ENCODE measurements at regions not wholly inside any gene's neighbourhood (a gene's known extent, or its start where the extent isn't known, plus 50 kb on each side); places are given as distances from the start of the nearest gene placed in this dataset.

DNA sequence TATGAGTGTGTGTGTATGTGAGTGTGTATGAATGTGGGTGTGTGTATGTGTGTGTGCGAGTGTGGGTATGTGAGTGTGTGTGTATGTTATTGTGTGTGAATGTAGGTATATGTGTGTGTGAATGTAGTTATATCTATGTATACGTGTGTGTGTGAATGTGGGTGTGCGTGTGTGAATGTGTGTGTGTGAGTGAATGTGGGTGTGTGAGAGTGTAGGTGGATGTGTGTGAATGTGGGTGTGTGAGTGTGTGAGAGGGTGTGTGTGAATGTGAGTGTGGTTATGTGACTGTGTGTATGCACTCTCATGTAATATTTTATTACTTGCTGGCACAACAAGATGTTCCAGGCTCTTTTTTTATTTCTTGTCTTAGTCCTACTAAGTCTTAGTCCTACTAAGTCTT, 513.4 kb upstream of the B3GAT1 start:
- H3K4me1 Mint-ChIP-seq (ENCODE audit: low read depth): no peaks in the 10 kb centered on the region
- intact Hi-C loops (cut with micrococcal nuclease): no loop called here
- no peaks in the 10 kb centered on the region for H3K36me3 Mint-ChIP-seq (ENCODE audit: low read depth)
- H3K4me3 Mint-ChIP-seq (ENCODE audit: low read depth): no peak overlapping the region
- no peak overlapping the region for H3K27ac Mint-ChIP-seq
- no peak for DNase-seq (ENCODE audit: low spot score)
- no peaks in the 10 kb centered on the region for H3K27me3 Mint-ChIP-seq (ENCODE audit: low read depth)
- peaks cover 4% of the 10 kb centered on the region for H3K9me3 Mint-ChIP-seq

DNA sequence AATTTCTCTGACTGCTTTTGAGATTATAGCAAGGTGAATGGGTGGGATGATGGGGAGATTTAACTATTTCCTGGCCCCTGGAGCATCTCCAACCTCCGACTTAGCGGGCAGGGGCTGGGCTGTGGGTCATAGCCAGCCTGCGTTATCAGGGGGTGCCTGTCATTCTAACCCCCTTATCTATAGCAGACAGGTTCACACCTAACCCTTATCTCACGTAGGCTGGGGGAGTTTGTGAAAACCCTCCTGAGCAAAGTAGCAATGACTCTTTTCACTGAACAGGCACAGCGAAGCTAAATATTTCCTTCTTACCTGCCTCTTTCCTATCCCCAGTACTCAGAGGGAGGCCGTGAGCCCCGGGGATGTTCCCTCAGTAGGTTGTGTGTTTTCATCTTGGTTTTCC, 511.4 kb upstream of the B3GAT1 start:
- Mint-ChIP-seq H3K4me3 (ENCODE audit: low read depth) (no peak overlapping the region), H3K27ac (no peak overlapping the region), H3K4me1 (ENCODE audit: low read depth) (no peaks in the 10 kb centered on the region), H3K36me3 (ENCODE audit: low read depth) (no peaks in the 10 kb centered on the region), H3K9me3 (peaks cover 4% of the 10 kb centered on the region), H3K27me3 (ENCODE audit: low read depth) (peaks cover 2% of the 10 kb centered on the region)
- no peak for DNase-seq (ENCODE audit: low spot score)
- intact Hi-C loops (cut with micrococcal nuclease): no loop called here

DNA sequence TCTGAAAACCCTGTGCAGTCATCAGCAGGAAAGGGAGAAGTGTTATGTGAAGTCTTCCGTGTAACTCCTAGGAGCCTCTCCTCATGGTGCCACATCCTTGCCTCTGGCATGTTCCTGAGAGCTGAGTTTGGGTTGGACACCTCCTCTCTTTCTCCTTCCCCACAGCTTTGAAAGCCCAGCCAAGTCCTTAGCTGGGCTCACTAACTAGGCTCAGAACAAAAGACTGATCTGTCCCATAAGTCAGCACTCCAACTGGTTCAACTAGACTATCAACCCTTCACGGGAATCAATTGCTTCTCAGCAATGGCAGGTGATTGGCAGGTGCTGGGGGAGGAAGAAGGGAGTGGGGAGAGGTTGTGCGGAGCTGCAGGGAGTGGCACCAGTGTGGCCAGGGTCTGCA, 509.9 kb upstream of the B3GAT1 start:
- H3K4me3 Mint-ChIP-seq (ENCODE audit: low read depth): no peak overlapping the region
- H3K9me3 Mint-ChIP-seq: no peaks in the 10 kb centered on the region
- intact Hi-C loops (cut with micrococcal nuclease): no loop called here
- no peak for DNase-seq (ENCODE audit: low spot score)
- H3K4me1 Mint-ChIP-seq (ENCODE audit: low read depth): no peaks in the 10 kb centered on the region
- no peaks in the 10 kb centered on the region for H3K36me3 Mint-ChIP-seq (ENCODE audit: low read depth)
- no peak overlapping the region for H3K27ac Mint-ChIP-seq
- H3K27me3 Mint-ChIP-seq (ENCODE audit: low read depth): peaks cover 2% of the 10 kb centered on the region

DNA sequence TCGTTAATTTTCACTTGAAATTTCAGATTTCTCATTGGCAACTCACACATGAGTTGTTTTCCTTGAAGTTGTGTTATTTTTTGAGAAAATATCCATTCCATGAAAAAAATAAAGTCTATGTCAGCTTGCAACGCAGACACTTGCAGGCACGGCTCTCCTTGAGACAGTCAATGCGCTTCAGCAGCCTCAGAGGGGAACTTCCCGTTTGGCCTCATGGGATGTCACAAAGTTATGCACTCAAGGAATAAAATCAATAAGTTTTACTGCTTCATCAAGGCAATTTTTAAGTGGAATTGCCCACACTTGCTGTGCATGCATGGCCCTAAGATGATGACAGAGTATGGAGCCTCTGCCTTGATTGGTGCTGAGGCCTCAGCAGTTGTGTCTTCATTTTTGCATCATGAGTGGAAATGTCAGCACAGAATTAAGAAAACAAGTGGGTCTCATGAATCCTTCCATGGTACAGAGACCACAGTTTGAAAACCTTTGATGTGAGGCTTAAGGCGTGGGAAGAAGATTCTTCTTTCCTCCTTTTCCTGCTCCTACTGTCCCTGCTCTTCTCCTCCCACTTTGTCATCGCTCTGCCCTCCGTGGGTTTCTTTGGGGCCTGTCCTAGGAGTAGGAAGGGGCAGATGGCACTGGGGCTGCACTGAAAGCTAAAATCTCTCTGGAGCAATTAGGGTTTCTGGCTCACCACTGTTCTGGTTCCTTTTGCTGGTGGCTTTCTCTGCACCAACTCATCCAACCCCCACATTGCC, 509.0 kb upstream of the B3GAT1 start:
- no peak overlapping the region for H3K4me3 Mint-ChIP-seq (ENCODE audit: low read depth)
- intact Hi-C loops (cut with micrococcal nuclease): no loop called here
- no peaks in the 10 kb centered on the region for H3K36me3 Mint-ChIP-seq (ENCODE audit: low read depth)
- no peak overlapping the region for H3K27ac Mint-ChIP-seq
- peaks cover 2% of the 10 kb centered on the region for H3K27me3 Mint-ChIP-seq (ENCODE audit: low read depth)
- DNase-seq (ENCODE audit: low spot score): no peak
- no peaks in the 10 kb centered on the region for H3K9me3 Mint-ChIP-seq
- H3K4me1 Mint-ChIP-seq (ENCODE audit: low read depth): no peaks in the 10 kb centered on the region

DNA sequence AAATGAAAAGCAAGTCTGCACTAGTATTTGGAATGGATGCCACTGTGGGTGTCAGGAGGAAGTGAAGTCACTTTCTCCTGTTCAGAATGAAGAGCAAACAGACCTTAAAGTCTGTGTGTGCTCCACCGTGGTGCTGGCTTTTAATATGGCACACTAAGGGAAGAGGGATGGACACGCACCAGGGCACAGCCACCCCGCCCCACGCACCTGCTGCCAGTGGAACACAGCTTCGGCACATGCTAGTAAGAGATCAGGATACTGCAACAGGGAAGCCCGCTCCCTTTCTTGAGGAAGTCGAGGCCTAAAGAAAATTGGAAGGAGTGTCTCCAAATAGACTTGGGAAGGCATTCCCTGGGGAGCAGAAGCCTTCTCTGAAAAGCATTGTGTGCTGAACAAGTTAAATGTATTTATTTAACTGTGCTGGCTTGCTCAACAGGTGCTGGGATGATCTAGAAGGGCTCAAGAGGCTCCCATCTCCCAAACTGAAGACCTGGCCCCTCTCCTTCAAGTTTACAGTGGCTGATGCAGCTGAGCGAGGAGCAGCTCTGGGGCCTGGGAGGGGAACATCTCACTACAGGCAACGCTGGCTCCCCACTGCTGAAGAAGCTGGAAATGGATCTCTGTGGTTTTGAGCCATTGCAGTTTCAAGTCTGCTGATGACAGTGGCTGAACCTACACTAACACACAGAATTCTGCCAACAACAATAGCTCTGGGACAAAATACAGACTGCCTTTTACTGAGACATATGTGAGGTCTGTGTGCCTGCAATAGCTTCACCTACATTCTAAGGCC, 504.6 kb upstream of the B3GAT1 start:
- no peak for DNase-seq (ENCODE audit: low spot score)
- H3K27me3 Mint-ChIP-seq (ENCODE audit: low read depth): peaks cover 2% of the 10 kb centered on the region
- H3K36me3 Mint-ChIP-seq (ENCODE audit: low read depth): no peaks in the 10 kb centered on the region
- no peak overlapping the region for H3K4me3 Mint-ChIP-seq (ENCODE audit: low read depth)
- no peaks in the 10 kb centered on the region for H3K9me3 Mint-ChIP-seq
- no peak overlapping the region for H3K27ac Mint-ChIP-seq
- no peaks in the 10 kb centered on the region for H3K4me1 Mint-ChIP-seq (ENCODE audit: low read depth)
- intact Hi-C loops (cut with micrococcal nuclease): no loop called here

DNA sequence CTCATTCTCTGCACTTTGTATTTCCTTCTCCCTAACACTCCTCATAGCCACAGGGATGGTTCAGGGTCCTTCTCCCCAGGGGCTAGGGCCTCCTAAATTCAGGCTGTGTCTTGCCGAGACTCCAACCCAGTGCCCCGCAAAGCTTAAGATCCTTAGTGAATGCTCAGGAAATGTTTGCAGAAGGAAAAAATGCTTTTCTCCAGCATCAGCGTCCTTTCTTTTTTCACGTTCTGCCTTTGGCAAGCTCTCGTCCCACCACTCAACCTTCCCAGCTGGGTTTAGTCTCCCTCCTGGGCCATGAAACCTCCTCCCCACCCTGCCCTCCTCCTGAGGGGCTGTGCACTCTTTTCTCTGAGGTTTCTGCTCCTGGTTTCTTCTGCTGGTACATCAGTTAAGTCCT, 503.8 kb upstream of the B3GAT1 start:
- no peaks in the 10 kb centered on the region for H3K4me1 Mint-ChIP-seq (ENCODE audit: low read depth)
- DNase-seq (ENCODE audit: low spot score): no peak
- H3K4me3 Mint-ChIP-seq (ENCODE audit: low read depth): no peak overlapping the region
- intact Hi-C loops (cut with micrococcal nuclease): no loop called here
- H3K36me3 Mint-ChIP-seq (ENCODE audit: low read depth): no peaks in the 10 kb centered on the region
- peaks cover 2% of the 10 kb centered on the region for H3K27me3 Mint-ChIP-seq (ENCODE audit: low read depth)
- no peaks in the 10 kb centered on the region for H3K9me3 Mint-ChIP-seq
- no peak overlapping the region for H3K27ac Mint-ChIP-seq

DNA sequence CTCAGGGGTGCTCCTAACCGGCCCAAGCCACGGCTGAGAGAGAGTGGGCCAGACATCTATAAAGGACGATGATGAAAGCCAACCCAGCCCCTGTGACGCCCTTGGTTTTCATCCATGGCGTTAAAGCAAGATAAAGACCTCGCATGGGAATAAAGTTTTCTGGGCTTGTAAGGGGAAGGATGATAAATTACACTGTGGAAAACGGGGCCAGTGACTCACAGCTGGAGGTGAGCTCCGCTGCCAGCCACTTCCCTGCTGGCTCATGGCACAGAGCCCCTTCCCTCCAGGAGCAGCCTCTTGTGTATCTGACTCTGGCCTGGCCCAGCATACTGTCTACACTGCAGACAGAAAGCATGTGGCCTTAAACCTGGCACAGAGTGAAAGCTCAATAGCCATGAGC, 503.2 kb upstream of the B3GAT1 start:
- intact Hi-C loops (cut with micrococcal nuclease): no loop called here
- no peak overlapping the region for H3K27ac Mint-ChIP-seq
- H3K9me3 Mint-ChIP-seq: no peaks in the 10 kb centered on the region
- H3K4me1 Mint-ChIP-seq (ENCODE audit: low read depth): no peaks in the 10 kb centered on the region
- H3K36me3 Mint-ChIP-seq (ENCODE audit: low read depth): no peaks in the 10 kb centered on the region
- H3K27me3 Mint-ChIP-seq (ENCODE audit: low read depth): peaks cover 2% of the 10 kb centered on the region
- no peak overlapping the region for H3K4me3 Mint-ChIP-seq (ENCODE audit: low read depth)
- DNase-seq (ENCODE audit: low spot score): no peak

DNA sequence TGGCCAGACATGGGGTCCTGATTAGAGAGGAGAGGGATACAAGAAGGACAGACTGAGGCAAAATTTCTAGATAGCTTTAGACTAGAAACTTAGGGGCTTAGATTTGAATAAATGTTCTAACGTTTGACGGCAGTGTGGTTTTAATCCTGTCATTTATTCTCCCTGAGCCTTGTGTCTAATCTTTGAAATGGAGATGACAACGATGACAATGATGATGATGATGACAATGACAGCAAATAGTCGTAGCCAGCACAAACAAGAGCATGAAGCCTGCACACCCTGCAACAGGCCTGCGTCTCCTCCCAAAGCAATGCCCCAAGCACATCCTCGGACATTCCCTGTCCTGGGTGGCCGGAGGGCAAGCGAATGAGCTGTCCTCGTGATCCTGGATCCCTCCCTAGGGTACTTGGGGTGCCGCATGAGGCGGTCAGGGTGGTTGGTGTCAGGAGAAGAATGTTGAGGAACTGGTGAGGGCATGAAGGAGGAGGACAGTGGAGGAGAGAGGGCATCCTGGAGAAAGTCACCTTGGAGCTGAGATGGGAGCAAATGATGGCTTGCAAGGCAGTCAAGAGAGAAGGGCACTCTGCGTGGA, 502.1 kb upstream of the B3GAT1 start:
- DNase-seq (ENCODE audit: low spot score): no peak
- Mint-ChIP-seq H3K27me3 (ENCODE audit: low read depth) (no peaks in the 10 kb centered on the region), H3K36me3 (ENCODE audit: low read depth) (no peaks in the 10 kb centered on the region), H3K9me3 (no peaks in the 10 kb centered on the region), H3K4me1 (ENCODE audit: low read depth) (no peaks in the 10 kb centered on the region), H3K4me3 (ENCODE audit: low read depth) (no peak overlapping the region), H3K27ac (no peak overlapping the region)
- intact Hi-C loops (cut with micrococcal nuclease): no loop called here

DNA sequence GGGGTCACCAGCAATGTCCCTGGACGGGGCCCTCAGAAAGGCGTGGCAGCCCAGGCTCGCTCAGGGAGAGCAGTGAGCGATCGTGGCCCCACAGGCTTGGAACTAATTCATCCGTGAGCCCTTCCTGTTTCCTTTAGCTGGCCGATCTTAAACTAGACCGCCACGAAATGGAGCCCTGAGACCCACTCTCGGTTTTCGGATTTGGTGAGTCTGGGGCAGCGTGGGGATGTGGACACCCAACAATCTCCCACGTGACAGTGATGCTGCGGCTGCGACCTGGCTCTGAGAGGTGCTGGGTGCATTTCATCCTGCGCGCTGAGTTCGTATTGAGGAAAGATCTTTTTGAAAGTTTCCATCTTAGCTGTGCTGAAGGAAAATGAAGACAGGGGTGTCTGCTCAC, 501.3 kb upstream of the B3GAT1 start:
- H3K27me3 Mint-ChIP-seq (ENCODE audit: low read depth): no peaks in the 10 kb centered on the region
- no peaks in the 10 kb centered on the region for H3K4me1 Mint-ChIP-seq (ENCODE audit: low read depth)
- no peaks in the 10 kb centered on the region for H3K36me3 Mint-ChIP-seq (ENCODE audit: low read depth)
- DNase-seq (ENCODE audit: low spot score): no peak
- no peaks in the 10 kb centered on the region for H3K9me3 Mint-ChIP-seq
- intact Hi-C loops (cut with micrococcal nuclease): no loop called here
- H3K4me3 Mint-ChIP-seq (ENCODE audit: low read depth): no peak overlapping the region
- H3K27ac Mint-ChIP-seq: no peak overlapping the region

DNA sequence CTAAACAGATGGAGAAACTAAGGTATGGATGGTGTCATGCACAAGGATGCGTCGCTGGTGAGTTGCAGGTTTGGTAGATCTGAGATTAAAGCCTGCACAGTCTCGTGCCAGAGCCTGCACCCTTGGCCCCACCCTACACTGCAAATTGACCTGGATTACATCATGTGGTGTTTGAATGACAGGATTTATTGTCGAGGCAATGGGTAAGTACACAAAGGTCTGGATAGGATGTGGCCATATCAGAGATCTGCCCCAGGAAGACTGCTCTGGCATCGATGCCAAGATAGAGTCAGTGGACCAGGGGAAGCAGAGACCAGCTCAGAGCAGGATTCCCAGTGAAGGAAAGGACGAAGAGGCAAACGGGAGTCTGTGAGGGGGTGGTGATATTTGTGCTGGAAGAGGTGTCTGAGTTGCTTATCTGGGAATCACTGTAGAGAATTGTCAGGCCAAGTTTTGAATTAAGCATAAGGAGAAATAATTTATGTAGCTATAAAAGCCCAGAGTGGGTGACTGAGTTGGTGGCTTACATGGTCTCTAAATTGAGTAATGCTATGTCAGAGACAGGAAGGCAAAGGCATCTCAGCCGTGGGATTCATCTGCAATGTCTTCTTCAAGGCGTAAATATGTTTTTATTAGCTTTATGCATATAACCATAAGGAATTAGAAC, 499.6 kb upstream of the B3GAT1 start:
- Mint-ChIP-seq H3K27me3 (ENCODE audit: low read depth) (no peaks in the 10 kb centered on the region), H3K27ac (no peak overlapping the region), H3K9me3 (no peaks in the 10 kb centered on the region), H3K4me3 (ENCODE audit: low read depth) (no peak overlapping the region), H3K4me1 (ENCODE audit: low read depth) (no peaks in the 10 kb centered on the region), H3K36me3 (ENCODE audit: low read depth) (no peaks in the 10 kb centered on the region)
- no peak for DNase-seq (ENCODE audit: low spot score)
- intact Hi-C loops (cut with micrococcal nuclease): no loop called here

DNA sequence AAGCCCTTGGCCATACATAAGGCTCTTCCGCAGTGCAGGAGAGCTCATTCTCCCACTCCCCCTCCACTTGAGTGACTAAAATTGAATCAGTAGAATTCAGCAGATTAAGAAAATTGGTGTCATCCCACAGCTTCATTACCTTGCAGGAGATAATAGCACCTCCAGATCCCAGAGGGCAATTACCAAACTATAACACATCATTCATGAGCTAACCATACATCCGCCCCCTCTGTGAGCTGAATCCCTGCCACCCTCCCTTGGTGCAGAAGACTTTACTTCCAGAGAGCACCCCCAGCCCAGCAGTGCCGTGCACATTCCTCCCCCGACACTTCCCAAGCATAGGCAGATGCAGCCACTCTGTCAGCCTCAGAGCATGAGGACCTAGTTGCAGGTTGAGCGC, 496.5 kb upstream of the B3GAT1 start:
- intact Hi-C loops (cut with micrococcal nuclease): no loop called here
- no peak overlapping the region for H3K27ac Mint-ChIP-seq
- no peaks in the 10 kb centered on the region for H3K4me1 Mint-ChIP-seq (ENCODE audit: low read depth)
- no peaks in the 10 kb centered on the region for H3K27me3 Mint-ChIP-seq (ENCODE audit: low read depth)
- DNase-seq (ENCODE audit: low spot score): no peak
- H3K36me3 Mint-ChIP-seq (ENCODE audit: low read depth): no peaks in the 10 kb centered on the region
- H3K4me3 Mint-ChIP-seq (ENCODE audit: low read depth): no peak overlapping the region
- no peaks in the 10 kb centered on the region for H3K9me3 Mint-ChIP-seq

DNA sequence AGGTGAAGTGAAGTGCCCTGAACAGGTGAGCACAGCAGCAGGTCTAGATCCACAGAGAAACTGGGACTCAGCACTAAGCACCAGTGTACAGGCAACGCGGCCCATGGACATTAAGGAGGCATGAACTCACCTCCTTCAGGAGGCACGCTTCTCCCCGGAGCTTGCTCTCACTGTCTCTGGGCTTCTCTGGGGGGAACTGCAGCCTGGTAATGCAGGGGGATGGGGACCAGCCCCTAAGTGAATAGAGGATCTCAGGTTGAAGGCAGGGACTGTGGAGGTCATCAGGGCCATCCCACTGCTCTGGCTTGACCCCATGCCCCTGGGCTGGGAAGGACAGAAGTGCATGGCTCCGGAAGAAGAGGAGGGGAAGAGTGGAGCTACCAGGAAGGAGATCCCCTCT, 495.6 kb upstream of the B3GAT1 start:
- Mint-ChIP-seq H3K4me1 (ENCODE audit: low read depth) (no peaks in the 10 kb centered on the region), H3K27me3 (ENCODE audit: low read depth) (no peaks in the 10 kb centered on the region), H3K9me3 (no peaks in the 10 kb centered on the region), H3K36me3 (ENCODE audit: low read depth) (no peaks in the 10 kb centered on the region), H3K27ac (no peak overlapping the region), H3K4me3 (ENCODE audit: low read depth) (no peak overlapping the region)
- no peak for DNase-seq (ENCODE audit: low spot score)
- intact Hi-C loops (cut with micrococcal nuclease): no loop called here

Data from activated T-helper 2 cell treated with anti-CD3 and anti-CD28 coated beads, Interferon-gamma antibody, Interleukin-2, Interleukin-4, amounts not matched to agents 10 μg/mL and 5 μg/mL and 100 μg/mL, durations not matched to agents 14 hours and 24 hours and 36 hours (primary cell).